Prostate gland (tissue), 2 donors: ENCODE measurements at regions not wholly inside any gene's neighbourhood (a gene's known extent, or its start where the extent isn't known, plus 50 kb on each side); places are given as distances from the start of the nearest gene placed in this dataset.

Experiments
- DNase-seq: peaks from one replicate; pipeline ENCODE4 v3.0.0-alpha.2; 2019; ENCODE audit warnings: low spot score
- H3K27ac ChIP-seq, 2 donors: fragments of 200-600 bp; sonication (generic); 2 replicates each; pipeline ENCODE4 v1.5.1; 2017 to 2019
- H3K27me3 ChIP-seq: fragments of 200-600 bp; sonication (generic); replicated peaks from 2 replicates; pipeline ENCODE4 v1.5.1; 2019; ENCODE audit not compliant: insufficient read depth
- H3K36me3 ChIP-seq, 2 donors: fragments of 200-600 bp; sonication (generic); 1 replicate in 1 of 2; 2 replicates in 1 of 2; pipeline versions ENCODE4 v1.5.1 to v1.8.1; 2017 to 2019
- H3K4me1 ChIP-seq: fragments of 200-600 bp; sonication (generic); replicated peaks from 2 replicates; pipeline ENCODE4 v1.5.1; 2019
- H3K4me3 ChIP-seq, 2 donors: fragments of 200-600 bp; sonication (generic); 2 replicates each; pipeline ENCODE4 v1.5.1; 2017 to 2019
- H3K9me3 ChIP-seq: fragments of 200-600 bp; sonication (generic); 2 replicates; pipeline ENCODE4 v1.5.1; 2017
- CTCF ChIP-seq, 4 experiments: fragments of 200-600 bp in 2 of 4; fragments of 450-650 bp in 2 of 4; sonication (generic) in 2 of 4; IDR thresholded peaks; 1 replicate in 3 of 4; 2 replicates in 1 of 4; pipeline ENCODE4 v1.5.1; 2016 to 2019; ENCODE audit warnings: antibody characterized with exemption in 4 of 4, mild to moderate bottlenecking in 2 of 4, moderate library complexity in 2 of 4
- POLR2A ChIP-seq: fragments of 450-650 bp; IDR thresholded peaks from one replicate; pipeline ENCODE4 v1.6.1; 2016; ENCODE audit warnings: antibody characterized with exemption, mild to moderate bottlenecking
- POLR2AphosphoS5 ChIP-seq: sonication (generic); formaldehyde crosslinking; IDR thresholded peaks from one replicate; pipeline ENCODE4 v1.6.1; 2017; ENCODE audit warnings: antibody characterized with exemption
- WGBS: methylation state at CpG from one replicate; pipeline ENCODE4 v1.1.5; 2018; 5-methylcytosine and 5-hydroxymethylcytosine counted together
- intact Hi-C: fragments of 100-400 bp; cut with DNase I; formaldehyde crosslinking; loops from one replicate; pipeline ENCODE4 v1.14.2; 2022

- Histone ChIP-seq H3K4me1 (no peaks in the 10 kb centered on the region), H3K4me3 (no peak overlapping the region), H3K9me3 (no peaks in the 10 kb centered on the region), H3K27me3 (no peaks in the 10 kb centered on the region), H3K36me3 (no peaks in the 10 kb centered on the region), H3K27ac (no peak overlapping the region)
- 96% methylated on average over 1 of the region's 1 CpG for WGBS
- intact Hi-C loops: no loop called here
- no peak for DNase-seq
- TF ChIP-seq POLR2A: no peak
- no peak for TF ChIP-seq POLR2AphosphoS5
- no peak for TF ChIP-seq CTCF (IDR thresholded peaks at IDR 0.05)
Measured at GRCh38 chr2:18649502-18650135, 60.2 kb upstream of the NT5C1B start.

- intact Hi-C loops: no loop called here
- TF ChIP-seq POLR2AphosphoS5 (no peak), CTCF (IDR thresholded peaks at IDR 0.05) (no peak), POLR2A (no peak)
- no peaks in the 10 kb centered on the region for H3K9me3 ChIP-seq
- no peaks in the 10 kb centered on the region for H3K27me3 ChIP-seq
- no peaks in the 10 kb centered on the region for H3K36me3 ChIP-seq
- no peak overlapping the region for H3K4me3 ChIP-seq
- 82% methylated on average over 3 of the region's 3 CpGs for WGBS
- DNase-seq: no peak
- no peaks in the 10 kb centered on the region for H3K4me1 ChIP-seq
- no peak overlapping the region for H3K27ac ChIP-seq
Measured at GRCh38 chr2:18648161-18648560, 58.8 kb upstream of the NT5C1B start.

GRCh38 chr2:18647731-18648130, 58.4 kb upstream of the NT5C1B start:
- no peaks in the 10 kb centered on the region for H3K36me3 ChIP-seq
- 92% methylated on average over 1 of the region's 1 CpG for WGBS
- TF ChIP-seq CTCF (IDR thresholded peaks at IDR 0.05) (no peak), POLR2A (no peak), POLR2AphosphoS5 (no peak)
- H3K4me3 ChIP-seq: no peak overlapping the region
- no peaks in the 10 kb centered on the region for H3K4me1 ChIP-seq
- no peak overlapping the region for H3K27ac ChIP-seq
- intact Hi-C loops: no loop called here
- H3K27me3 ChIP-seq: no peaks in the 10 kb centered on the region
- no peak for DNase-seq
- no peaks in the 10 kb centered on the region for H3K9me3 ChIP-seq

- Histone ChIP-seq H3K27me3 (no peaks in the 10 kb centered on the region), H3K4me3 (no peak overlapping the region), H3K9me3 (no peaks in the 10 kb centered on the region), H3K4me1 (no peaks in the 10 kb centered on the region), H3K36me3 (no peaks in the 10 kb centered on the region), H3K27ac (no peak overlapping the region)
- TF ChIP-seq POLR2A: no peak
- DNase-seq: no peak
- intact Hi-C loops: no loop called here
Measured at GRCh38 chr2:18645315-18645714, 55.9 kb upstream of the NT5C1B start.

- WGBS: 95% methylated on average over 2 of the region's 2 CpGs
- no peak overlapping the region for H3K4me3 ChIP-seq
- H3K36me3 ChIP-seq: no peaks in the 10 kb centered on the region
Measured at GRCh38 chr2:18644115-18644462, 54.7 kb upstream of the NT5C1B start.

More at GRCh38 chr2:18644115-18644462, 54.7 kb upstream of the NT5C1B start:
- Histone ChIP-seq H3K9me3 (no peaks in the 10 kb centered on the region), H3K27me3 (no peaks in the 10 kb centered on the region), H3K4me1 (no peaks in the 10 kb centered on the region), H3K27ac (no peak overlapping the region)
- intact Hi-C loops: no loop called here
- no peak for DNase-seq
- TF ChIP-seq CTCF (IDR thresholded peaks at IDR 0.05) (no peak), POLR2A (no peak), POLR2AphosphoS5 (no peak)
